ENCODE measurements at regions not wholly inside any gene's neighbourhood (a gene's known extent, or its start where the extent isn't known, plus 50 kb on each side); places are given as distances from the start of the nearest gene placed in this dataset.

DNA sequence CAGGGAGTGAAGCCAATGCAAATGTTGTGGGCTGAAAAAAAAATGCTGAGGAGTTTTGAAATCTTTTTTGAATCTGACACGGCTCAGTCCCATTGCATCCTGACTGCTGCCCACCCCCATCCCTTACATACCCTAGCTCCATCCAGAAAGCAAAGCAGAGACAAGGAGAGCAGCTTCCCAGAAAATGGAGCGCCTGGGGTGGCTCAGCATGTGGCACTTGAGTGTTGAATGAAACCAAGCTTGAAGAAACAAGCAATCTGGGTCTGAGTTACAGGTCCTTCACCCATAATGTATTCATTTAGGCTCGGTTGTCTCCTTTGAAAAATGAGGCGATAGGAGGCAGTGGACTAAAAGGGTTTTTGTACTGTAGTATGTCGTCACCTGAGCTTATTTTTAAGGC lies 244.2 kb upstream of the ACVR2A start:
- no peak for ATAC-seq
- no peak overlapping the region for H3K9ac ChIP-seq (ENCODE audit: low read length)
- H2AFZ ChIP-seq (ENCODE audit: low read length): no peak overlapping the region
- no peak overlapping the region for H3K27ac ChIP-seq (ENCODE audit: low read length)
- H3K4me1 ChIP-seq (ENCODE audit: insufficient read depth, low read length): no peaks in the 10 kb centered on the region
- no peaks in the 10 kb centered on the region for H4K20me1 ChIP-seq (ENCODE audit: low read length)
- H3K9me2 ChIP-seq (replicated peaks; ENCODE audit: low read length): no peaks in the 10 kb centered on the region
- BruUV-seq (replicated peaks): no TSS peak
- H3K4me2 ChIP-seq (ENCODE audit: low read length): no peak overlapping the region
- H3F3A ChIP-seq (ENCODE audit: low read length, unreplicated experiment): no peaks in the 10 kb centered on the region
- H3K9me3 ChIP-seq (ENCODE audit: low read length): no peaks in the 10 kb centered on the region
- H3K79me2 ChIP-seq (ENCODE audit: low read length): no peaks in the 10 kb centered on the region
- H3K27me3 ChIP-seq (ENCODE audit: low read length): no peaks in the 10 kb centered on the region
- H3K4me3 ChIP-seq (ENCODE audit: low read length): no peak overlapping the region
- POLR2A ChIA-PET (ENCODE audit: unreplicated experiment): no interaction called here
- CTCF ChIA-PET: no interaction called here
- no peak for DNase-seq
- TF ChIP-seq EZH2 (IDR thresholded peaks at IDR 0.05; ENCODE audit: low read length, unreplicated experiment) (no peak), EZH2phosphoT487 (IDR thresholded peaks at IDR 0.05; ENCODE audit: borderline replicate concordance, low read length) (no peak)
- TF ChIP-seq, protein P1, sequence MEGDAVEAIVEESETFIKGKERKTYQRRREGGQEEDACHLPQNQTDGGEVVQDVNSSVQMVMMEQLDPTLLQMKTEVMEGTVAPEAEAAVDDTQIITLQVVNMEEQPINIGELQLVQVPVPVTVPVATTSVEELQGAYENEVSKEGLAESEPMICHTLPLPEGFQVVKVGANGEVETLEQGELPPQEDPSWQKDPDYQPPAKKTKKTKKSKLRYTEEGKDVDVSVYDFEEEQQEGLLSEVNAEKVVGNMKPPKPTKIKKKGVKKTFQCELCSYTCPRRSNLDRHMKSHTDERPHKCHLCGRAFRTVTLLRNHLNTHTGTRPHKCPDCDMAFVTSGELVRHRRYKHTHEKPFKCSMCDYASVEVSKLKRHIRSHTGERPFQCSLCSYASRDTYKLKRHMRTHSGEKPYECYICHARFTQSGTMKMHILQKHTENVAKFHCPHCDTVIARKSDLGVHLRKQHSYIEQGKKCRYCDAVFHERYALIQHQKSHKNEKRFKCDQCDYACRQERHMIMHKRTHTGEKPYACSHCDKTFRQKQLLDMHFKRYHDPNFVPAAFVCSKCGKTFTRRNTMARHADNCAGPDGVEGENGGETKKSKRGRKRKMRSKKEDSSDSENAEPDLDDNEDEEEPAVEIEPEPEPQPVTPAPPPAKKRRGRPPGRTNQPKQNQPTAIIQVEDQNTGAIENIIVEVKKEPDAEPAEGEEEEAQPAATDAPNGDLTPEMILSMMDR (conservative IDR thresholded peaks at IDR 0.05; ENCODE audit: low read depth, low read length): no peak
- intact Hi-C loops (cut with micrococcal nuclease): no loop called here
- no peaks in the 10 kb centered on the region for H3K36me3 ChIP-seq (ENCODE audit: low read depth, low read length)

- no peak for DNase-seq
- POLR2A ChIA-PET (ENCODE audit: unreplicated experiment): no interaction called here
- Histone ChIP-seq H3K4me3 (ENCODE audit: low read length) (no peak overlapping the region), H4K20me1 (ENCODE audit: low read length) (no peaks in the 10 kb centered on the region), H3F3A (ENCODE audit: low read length, unreplicated experiment) (no peaks in the 10 kb centered on the region), H3K27me3 (ENCODE audit: low read length) (no peaks in the 10 kb centered on the region), H3K79me2 (ENCODE audit: low read length) (no peaks in the 10 kb centered on the region), H3K9ac (ENCODE audit: low read length) (no peak overlapping the region), H3K9me2 (replicated peaks; ENCODE audit: low read length) (no peaks in the 10 kb centered on the region), H3K9me3 (ENCODE audit: low read length) (no peaks in the 10 kb centered on the region), H3K4me1 (ENCODE audit: insufficient read depth, low read length) (no peaks in the 10 kb centered on the region), H3K4me2 (ENCODE audit: low read length) (no peak overlapping the region), H3K36me3 (ENCODE audit: low read depth, low read length) (no peaks in the 10 kb centered on the region), H3K27ac (ENCODE audit: low read length) (no peak overlapping the region), H2AFZ (ENCODE audit: low read length) (no peak overlapping the region)
- intact Hi-C loops (cut with micrococcal nuclease): no loop called here
- BruUV-seq (replicated peaks): no TSS peak
- no peak for ATAC-seq
- CTCF ChIA-PET: no interaction called here
- no peak for TF ChIP-seq EZH2phosphoT487 (IDR thresholded peaks at IDR 0.05; ENCODE audit: borderline replicate concordance, low read length)
- TF ChIP-seq, protein P1 (conservative IDR thresholded peaks at IDR 0.05; ENCODE audit: low read depth, low read length): no peak
- TF ChIP-seq EZH2 (IDR thresholded peaks at IDR 0.05; ENCODE audit: low read length, unreplicated experiment): no peak
Observed at GRCh38 chr2:147600223-147600622, 244.6 kb upstream of the ACVR2A start.

- Histone ChIP-seq H3K4me3 (ENCODE audit: low read length) (no peak overlapping the region), H3K27me3 (ENCODE audit: low read length) (no peaks in the 10 kb centered on the region), H3K36me3 (ENCODE audit: low read depth, low read length) (no peaks in the 10 kb centered on the region), H3K27ac (ENCODE audit: low read length) (no peak overlapping the region), H3K79me2 (ENCODE audit: low read length) (no peaks in the 10 kb centered on the region), H3F3A (ENCODE audit: low read length, unreplicated experiment) (no peaks in the 10 kb centered on the region), H4K20me1 (ENCODE audit: low read length) (no peaks in the 10 kb centered on the region), H3K4me2 (ENCODE audit: low read length) (no peak overlapping the region), H3K9me3 (ENCODE audit: low read length) (0 out of 2 replicates have a peak, but pooled peaks cover 4% of the 10 kb centered on the region), H2AFZ (ENCODE audit: low read length) (no peak overlapping the region), H3K4me1 (ENCODE audit: insufficient read depth, low read length) (no peaks in the 10 kb centered on the region), H3K9ac (ENCODE audit: low read length) (no peak overlapping the region), H3K9me2 (replicated peaks; ENCODE audit: low read length) (no peaks in the 10 kb centered on the region)
- no TSS peak for BruUV-seq (replicated peaks)
- no peak for ATAC-seq
- ChIA-PET CTCF (no interaction called here), POLR2A (ENCODE audit: unreplicated experiment) (no interaction called here)
- intact Hi-C loops (cut with micrococcal nuclease): no loop called here
- DNase-seq: no peak
- TF ChIP-seq EZH2 (IDR thresholded peaks at IDR 0.05; ENCODE audit: low read length, unreplicated experiment) (no peak), EZH2phosphoT487 (IDR thresholded peaks at IDR 0.05; ENCODE audit: borderline replicate concordance, low read length) (no peak)
- TF ChIP-seq, protein P1 (conservative IDR thresholded peaks at IDR 0.05; ENCODE audit: low read depth, low read length): no peak
Observed at GRCh38 chr2:147595200-147595599, 249.6 kb upstream of the ACVR2A start.

All from PC-3 (cell line).